D721Med (cell line): ENCODE measurements at regions not wholly inside any gene's neighbourhood (a gene's known extent, or its start where the extent isn't known, plus 50 kb on each side); places are given as distances from the start of the nearest gene placed in this dataset.
"Not testable (repeated sequence)": the region's sequence is repeated elsewhere in the genome, so short reads cannot be mapped to it uniquely, and the experiment has no call there.

Experiments used
- DNase-seq: peaks from one replicate; pipeline ENCODE4 v3.0.0; 2011; ENCODE audit warnings: low spot score; ENCODE audit not compliant: insufficient read length
- FAIRE-seq: peaks from 2 replicates; lab custom pipeline; 2011; peaks lifted over from hg19 to GRCh38; lab: Jason Lieb, UNC
- TF ChIP-seq, protein P1 (sequence below): IDR thresholded peaks from 2 replicates; pipeline ENCODE4 v1.5.1; 2012; ENCODE audit warnings: mild to moderate bottlenecking, control low read depth; ENCODE audit not compliant: insufficient read depth; ENCODE audit errors: missing control alignments

DNA sequence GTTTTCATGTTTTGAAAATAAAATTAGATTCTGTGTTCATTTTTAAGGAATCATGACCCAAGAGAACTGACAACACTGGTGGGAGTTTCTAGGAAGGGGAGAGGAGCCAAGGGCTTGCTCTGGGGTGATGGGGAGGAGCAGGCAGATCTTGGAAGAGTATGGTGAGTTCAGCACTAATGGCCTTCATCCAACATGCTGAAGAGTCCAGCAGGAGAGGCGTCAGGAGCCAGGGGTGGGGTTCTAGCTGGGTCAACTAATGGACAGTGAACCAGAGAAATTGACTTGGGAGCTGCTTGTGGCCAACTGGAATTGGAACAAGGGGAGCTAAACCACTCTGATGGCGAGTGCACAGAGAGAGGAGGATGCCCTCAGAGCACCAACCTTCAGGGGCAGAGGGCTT lies 107.1 kb downstream of the MRPL14 start:
- DNase-seq (no peak), FAIRE-seq (no peak)
- TF ChIP-seq, protein P1, sequence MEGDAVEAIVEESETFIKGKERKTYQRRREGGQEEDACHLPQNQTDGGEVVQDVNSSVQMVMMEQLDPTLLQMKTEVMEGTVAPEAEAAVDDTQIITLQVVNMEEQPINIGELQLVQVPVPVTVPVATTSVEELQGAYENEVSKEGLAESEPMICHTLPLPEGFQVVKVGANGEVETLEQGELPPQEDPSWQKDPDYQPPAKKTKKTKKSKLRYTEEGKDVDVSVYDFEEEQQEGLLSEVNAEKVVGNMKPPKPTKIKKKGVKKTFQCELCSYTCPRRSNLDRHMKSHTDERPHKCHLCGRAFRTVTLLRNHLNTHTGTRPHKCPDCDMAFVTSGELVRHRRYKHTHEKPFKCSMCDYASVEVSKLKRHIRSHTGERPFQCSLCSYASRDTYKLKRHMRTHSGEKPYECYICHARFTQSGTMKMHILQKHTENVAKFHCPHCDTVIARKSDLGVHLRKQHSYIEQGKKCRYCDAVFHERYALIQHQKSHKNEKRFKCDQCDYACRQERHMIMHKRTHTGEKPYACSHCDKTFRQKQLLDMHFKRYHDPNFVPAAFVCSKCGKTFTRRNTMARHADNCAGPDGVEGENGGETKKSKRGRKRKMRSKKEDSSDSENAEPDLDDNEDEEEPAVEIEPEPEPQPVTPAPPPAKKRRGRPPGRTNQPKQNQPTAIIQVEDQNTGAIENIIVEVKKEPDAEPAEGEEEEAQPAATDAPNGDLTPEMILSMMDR, result no peak

DNA sequence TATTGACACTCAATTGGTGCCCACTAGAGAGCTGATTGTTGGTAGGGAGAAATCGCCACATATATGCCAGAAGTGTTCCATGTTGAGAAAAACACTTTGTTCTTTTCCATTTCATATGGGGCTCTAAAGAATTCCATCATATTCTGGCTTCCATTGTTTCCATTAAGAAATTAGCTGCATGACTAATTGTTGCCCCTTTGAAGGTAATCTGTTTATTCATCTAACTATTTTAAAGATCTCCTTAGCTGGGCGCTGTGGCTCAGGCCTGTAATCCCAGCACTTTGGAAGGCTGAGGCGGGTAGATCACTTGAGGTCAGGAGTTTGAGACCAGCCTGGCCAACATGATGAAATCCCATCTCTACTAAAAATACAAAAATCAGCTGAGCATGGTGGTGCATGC lies 109.9 kb downstream of the MRPL14 start:
- not testable (repeated sequence) for FAIRE-seq

DNA sequence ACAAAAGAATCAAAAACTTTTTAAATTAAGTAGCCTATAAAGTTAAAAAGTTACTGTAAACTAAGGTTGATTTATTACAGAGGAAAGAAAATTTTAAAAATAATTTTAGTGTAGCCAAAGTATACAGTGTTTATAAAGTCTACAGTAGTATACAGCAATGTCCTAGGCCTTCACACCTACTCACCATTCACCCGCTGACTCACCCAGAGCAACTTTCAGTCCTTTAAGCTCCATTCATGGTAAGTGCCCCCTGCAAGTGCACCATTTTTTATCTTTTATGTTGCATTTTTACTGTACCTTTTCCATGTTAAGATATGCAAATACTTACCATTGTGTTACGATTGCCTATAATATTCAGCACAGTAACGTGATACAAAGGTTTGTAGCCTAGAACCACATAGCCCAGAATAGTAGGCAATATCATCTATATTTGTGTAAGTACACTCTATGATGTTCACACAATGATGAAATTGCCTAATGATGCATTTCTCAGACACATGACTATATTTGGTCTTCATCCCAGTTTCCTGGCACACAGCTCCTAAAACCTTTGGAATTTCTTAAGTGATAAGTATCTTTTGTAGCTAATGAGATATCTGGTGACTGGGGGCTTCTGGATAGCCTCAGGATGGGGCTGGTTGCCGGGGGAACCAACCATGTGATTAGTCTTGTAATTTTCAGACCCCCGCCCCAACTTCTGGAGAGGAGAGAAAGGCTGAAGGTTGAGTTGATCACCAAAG lies 111.0 kb downstream of the MRPL14 start:
- TF ChIP-seq, protein P1, result no peak
- DNase-seq (no peak), FAIRE-seq (no peak)

More for the DNA sequence above, 109.9 kb downstream of the MRPL14 start:
- not testable (repeated sequence) for DNase-seq

DNA sequence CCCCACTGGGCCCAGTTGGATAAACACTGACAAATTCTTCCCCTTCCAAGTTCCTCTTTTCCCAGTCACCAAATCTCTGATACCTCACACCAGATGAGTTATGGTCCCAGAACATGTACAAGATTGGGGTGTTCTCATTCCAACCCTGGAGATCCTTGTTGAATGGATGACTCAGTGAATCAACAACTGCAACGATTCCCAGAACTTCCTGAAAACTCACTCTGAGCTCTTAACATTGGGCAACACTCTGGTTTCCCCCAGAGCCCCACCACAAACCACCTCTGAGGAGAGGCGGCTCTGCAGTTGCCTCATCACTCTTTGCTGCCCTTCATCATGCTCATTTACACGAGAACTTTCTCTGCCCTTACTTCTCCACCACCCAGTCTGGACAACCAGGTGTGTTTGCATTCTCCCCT lies 115.2 kb downstream of the MRPL14 start:
- no peak for DNase-seq
- TF ChIP-seq, protein P1, result no peak
- FAIRE-seq, result no peak

DNA sequence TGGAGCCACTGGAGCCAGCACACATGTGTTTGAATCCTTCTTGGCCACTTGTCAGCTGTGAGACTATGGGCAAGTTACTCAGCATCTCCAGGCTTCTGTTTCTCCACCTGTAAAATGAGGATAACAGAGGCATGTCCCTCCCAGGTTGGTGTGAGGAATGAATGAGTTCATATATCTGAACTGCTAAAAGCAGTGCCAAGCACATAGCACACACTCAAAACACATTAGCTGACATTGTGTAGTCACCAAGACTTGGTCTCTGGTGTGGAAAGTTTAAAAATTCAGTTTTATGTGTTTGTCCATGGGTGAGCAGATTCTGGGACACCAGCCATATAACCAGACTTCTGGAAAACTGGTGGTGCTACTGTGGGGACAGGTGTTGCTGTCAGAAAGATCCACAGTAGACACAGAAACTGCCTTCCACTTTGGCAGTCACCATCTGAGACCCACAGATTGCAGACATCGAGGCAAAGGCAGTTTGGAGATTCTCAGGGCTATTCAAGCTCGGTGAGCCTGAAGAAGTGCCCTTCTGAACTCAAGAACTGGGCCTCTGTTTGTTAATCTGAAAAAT lies 115.8 kb downstream of the MRPL14 start:
- TF ChIP-seq, protein P1, result no peak
- FAIRE-seq (no peak), DNase-seq (no peak)

DNA sequence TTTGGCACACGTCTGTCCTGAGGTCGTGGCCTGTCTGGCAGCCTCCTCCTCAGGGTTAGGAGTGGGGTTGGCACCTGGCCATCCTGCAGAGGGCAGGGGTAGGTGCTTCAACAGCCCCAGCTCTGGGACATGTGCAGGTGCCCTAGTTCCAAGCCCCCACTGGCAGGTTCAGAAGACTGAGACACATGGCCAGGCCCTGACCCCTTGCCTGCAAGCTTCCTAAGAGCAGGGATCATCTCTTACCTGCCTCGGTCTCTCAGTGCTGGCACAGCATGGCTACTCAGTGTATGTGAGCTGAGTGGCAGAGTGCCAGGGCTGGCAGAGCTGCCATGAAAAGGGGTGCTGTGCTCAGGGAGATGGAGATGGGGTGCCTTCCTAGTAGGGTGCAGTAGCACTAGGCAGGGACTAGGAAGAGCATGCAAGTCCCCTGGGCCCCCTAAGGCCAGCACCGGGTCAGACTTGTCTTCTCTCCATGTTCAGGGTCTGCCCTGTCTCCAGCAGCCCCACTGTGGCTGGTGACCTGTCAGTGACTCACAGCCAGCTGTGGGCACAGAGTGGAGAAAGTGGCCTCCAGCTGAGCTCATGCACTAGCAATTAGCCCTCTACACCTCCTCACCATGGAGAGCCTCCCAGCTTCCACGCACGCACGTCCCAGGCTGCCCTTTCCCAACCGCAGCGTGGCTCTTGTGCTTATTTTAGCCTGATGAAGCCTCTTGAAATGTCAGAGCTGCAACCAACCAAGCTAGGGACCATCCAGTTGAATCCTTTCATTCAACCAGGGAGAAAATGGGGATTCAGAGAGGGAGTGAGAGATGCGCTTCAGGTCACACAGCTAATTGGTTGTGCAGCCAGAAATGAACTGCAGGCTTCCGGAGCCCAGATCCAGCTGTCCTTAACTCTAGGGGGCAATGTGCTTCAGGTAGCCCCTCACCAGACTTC lies 116.6 kb downstream of the MRPL14 start:
- FAIRE-seq (no peak), DNase-seq (no peak)
- TF ChIP-seq, protein P1, result no peak

DNA sequence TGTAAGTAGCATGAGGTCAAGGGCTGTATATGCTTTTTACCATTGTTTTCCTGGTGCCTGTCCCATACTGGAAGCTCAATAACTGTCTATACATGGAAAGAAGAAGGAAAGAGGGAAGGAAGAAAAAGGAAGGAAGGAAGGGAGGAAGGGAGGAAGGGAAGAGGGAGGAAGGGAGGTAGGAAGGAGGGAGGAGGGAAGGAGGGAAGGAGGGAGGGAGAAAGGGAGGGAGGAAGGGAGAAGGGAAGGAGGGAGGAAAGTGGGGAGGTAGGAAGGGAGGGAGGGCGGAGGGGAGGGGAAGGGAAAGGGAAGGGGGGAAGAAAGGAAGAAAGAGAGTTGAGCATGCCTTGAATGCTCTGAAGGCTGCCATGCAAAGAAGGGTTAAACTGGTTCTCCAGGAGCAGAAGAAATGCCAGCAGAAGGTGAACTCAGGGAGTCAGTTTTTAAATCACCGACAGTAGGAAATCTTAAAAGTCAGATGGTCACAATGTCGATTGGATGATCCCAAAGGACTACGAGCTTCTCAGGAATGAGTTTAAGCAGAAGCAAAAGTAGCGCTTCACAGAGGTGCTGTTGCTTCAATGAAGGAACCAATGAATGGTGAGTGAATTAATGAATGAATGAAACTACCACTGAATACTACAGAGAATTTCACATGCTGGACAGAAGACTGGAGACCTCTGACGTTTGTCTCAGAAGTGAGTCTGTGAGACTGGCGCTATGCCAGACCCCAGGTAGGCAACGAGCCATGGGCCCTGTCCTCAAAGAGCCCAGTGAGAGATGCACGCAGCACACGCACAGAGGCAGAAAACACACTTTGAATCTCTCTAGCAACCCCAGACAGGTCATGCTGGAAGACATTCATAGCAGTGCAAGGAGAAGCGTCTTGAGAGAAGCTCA lies 117.6 kb downstream of the MRPL14 start:
- no peak for DNase-seq
- TF ChIP-seq, protein P1, result no peak

More for the DNA sequence above, 117.6 kb downstream of the MRPL14 start:
- FAIRE-seq, result no peak
